Vagina (tissue), 2 donors: ENCODE measurements at regions not wholly inside any gene's neighbourhood (a gene's known extent, or its start where the extent isn't known, plus 50 kb on each side); places are given as distances from the start of the nearest gene placed in this dataset.

Source experiments
- DNase-seq, 2 donors: peaks; one replicate each; pipeline ENCODE4 v3.0.0-alpha.2; 2017; ENCODE audit errors: extremely low spot score in 2 of 2
- H3K27ac ChIP-seq: fragments of 200-600 bp; sonication (generic); one replicate; pipeline ENCODE4 v1.5.1; 2019
- H3K27me3 ChIP-seq: fragments of 200-600 bp; sonication (generic); one replicate; pipeline ENCODE4 v1.5.1; 2019
- H3K36me3 ChIP-seq, 2 donors: fragments of 200-600 bp; sonication (generic); one replicate each; pipeline ENCODE4 v1.5.1; 2017 to 2019
- H3K4me1 ChIP-seq: fragments of 200-600 bp; sonication (generic); one replicate; pipeline ENCODE4 v1.5.1; 2019
- H3K4me3 ChIP-seq, 2 donors: fragments of 200-600 bp; sonication (generic); 1 replicate in 1 of 2; 2 replicates in 1 of 2; pipeline ENCODE4 v1.5.1; 2016 to 2019
- H3K9me3 ChIP-seq: fragments of 200-600 bp; sonication (generic); one replicate; pipeline ENCODE4 v1.5.1; 2019
- CTCF ChIP-seq, 3 experiments: fragments of 450-650 bp in 2 of 3; fragments of 200-600 bp in 1 of 3; sonication (generic) in 1 of 3; IDR thresholded peaks; one replicate each; pipeline ENCODE4 v1.5.1; 2017 to 2019; ENCODE audit warnings: antibody characterized with exemption in 3 of 3, mild to moderate bottlenecking in 2 of 3, moderate library complexity in 2 of 3
- POLR2A ChIP-seq, 2 donors: fragments of 450-650 bp; IDR thresholded peaks; one replicate each; pipeline ENCODE4 v1.6.1; 2017; ENCODE audit warnings: antibody characterized with exemption in 2 of 2, mild to moderate bottlenecking in 2 of 2, moderate library complexity in 2 of 2
- POLR2AphosphoS5 ChIP-seq, 2 donors: sonication (generic); formaldehyde crosslinking; IDR thresholded peaks; one replicate each; pipeline ENCODE4 v1.9.0; 2017; ENCODE audit warnings: antibody characterized with exemption in 2 of 2, mild to moderate bottlenecking in 2 of 2, low read depth in 1 of 2; ENCODE audit not compliant: insufficient read depth in 1 of 2
- intact Hi-C: fragments of 100-400 bp; cut with DNase I; formaldehyde crosslinking; loops from one replicate; pipeline ENCODE4 v1.15.1; 2023

- H3K27me3 ChIP-seq, result no peaks in the 10 kb centered on the region
- no peaks in the 10 kb centered on the region for H3K9me3 ChIP-seq
- H3K27ac ChIP-seq, result no peak overlapping the region
- H3K4me3 ChIP-seq, result no peak overlapping the region
- intact Hi-C loops, result no loop called here
- no peaks in the 10 kb centered on the region for H3K4me1 ChIP-seq
- TF ChIP-seq POLR2AphosphoS5 (IDR thresholded peaks at IDR 0.05; ENCODE audit: insufficient read depth in 1 of 2, low read depth in 1 of 2), result no peak
- no peak for TF ChIP-seq POLR2A (IDR thresholded peaks at IDR 0.05)
- TF ChIP-seq CTCF (IDR thresholded peaks at IDR 0.05), result no peak
- H3K36me3 ChIP-seq, result no peaks in the 10 kb centered on the region
- DNase-seq, result no peak
Measured at GRCh38 chr9:106529616-106530015, 333.4 kb upstream of the ZNF462 start.

- DNase-seq, result no peak
- intact Hi-C loops, result no loop called here
- no peak overlapping the region for H3K4me3 ChIP-seq
Measured at GRCh38 chr9:106531491-106531890, 331.5 kb upstream of the ZNF462 start.

GRCh38 chr9:106532306-106533015 lies 330.5 kb upstream of the ZNF462 start:
- TF ChIP-seq CTCF (IDR thresholded peaks at IDR 0.05) (no peak), POLR2AphosphoS5 (IDR thresholded peaks at IDR 0.05; ENCODE audit: insufficient read depth in 1 of 2, low read depth in 1 of 2) (no peak), POLR2A (IDR thresholded peaks at IDR 0.05) (no peak)
- intact Hi-C loops, result no loop called here
- no peak overlapping the region for H3K4me3 ChIP-seq

More at GRCh38 chr9:106531491-106531890, 331.5 kb upstream of the ZNF462 start:
- Histone ChIP-seq H3K36me3 (no peaks in the 10 kb centered on the region), H3K9me3 (no peaks in the 10 kb centered on the region), H3K4me1 (no peaks in the 10 kb centered on the region), H3K27me3 (no peaks in the 10 kb centered on the region), H3K27ac (no peak overlapping the region)
- TF ChIP-seq CTCF (IDR thresholded peaks at IDR 0.05) (no peak), POLR2A (IDR thresholded peaks at IDR 0.05) (no peak), POLR2AphosphoS5 (IDR thresholded peaks at IDR 0.05; ENCODE audit: insufficient read depth in 1 of 2, low read depth in 1 of 2) (no peak)

GRCh38 chr9:106534800-106535199 lies 328.2 kb upstream of the ZNF462 start:
- intact Hi-C loops, result no loop called here
- TF ChIP-seq POLR2A (IDR thresholded peaks at IDR 0.05), result no peak
- TF ChIP-seq CTCF (IDR thresholded peaks at IDR 0.05), result no peak
- TF ChIP-seq POLR2AphosphoS5 (IDR thresholded peaks at IDR 0.05; ENCODE audit: insufficient read depth in 1 of 2, low read depth in 1 of 2), result no peak
- no peaks in the 10 kb centered on the region for H3K9me3 ChIP-seq

More at GRCh38 chr9:106532306-106533015, 330.5 kb upstream of the ZNF462 start:
- Histone ChIP-seq H3K27me3 (no peaks in the 10 kb centered on the region), H3K4me1 (no peaks in the 10 kb centered on the region), H3K36me3 (no peaks in the 10 kb centered on the region), H3K9me3 (no peaks in the 10 kb centered on the region), H3K27ac (no peak overlapping the region)
- DNase-seq, result no peak

GRCh38 chr9:106535439-106535838 lies 327.5 kb upstream of the ZNF462 start:
- intact Hi-C loops, result no loop called here
- no peak for TF ChIP-seq CTCF (IDR thresholded peaks at IDR 0.05)
- no peak for TF ChIP-seq POLR2A (IDR thresholded peaks at IDR 0.05)
- TF ChIP-seq POLR2AphosphoS5 (IDR thresholded peaks at IDR 0.05; ENCODE audit: insufficient read depth in 1 of 2, low read depth in 1 of 2), result no peak

More at GRCh38 chr9:106534800-106535199, 328.2 kb upstream of the ZNF462 start:
- Histone ChIP-seq H3K4me3 (no peak overlapping the region), H3K27me3 (no peaks in the 10 kb centered on the region), H3K27ac (no peak overlapping the region), H3K4me1 (no peaks in the 10 kb centered on the region), H3K36me3 (no peaks in the 10 kb centered on the region)
- no peak for DNase-seq

More at GRCh38 chr9:106535439-106535838, 327.5 kb upstream of the ZNF462 start:
- Histone ChIP-seq H3K4me3 (no peak overlapping the region), H3K27ac (no peak overlapping the region), H3K9me3 (no peaks in the 10 kb centered on the region), H3K4me1 (no peaks in the 10 kb centered on the region), H3K36me3 (no peaks in the 10 kb centered on the region), H3K27me3 (no peaks in the 10 kb centered on the region)
- no peak for DNase-seq
